C4-2B (cell line): ENCODE measurements at regions not wholly inside any gene's neighbourhood (a gene's known extent, or its start where the extent isn't known, plus 50 kb on each side); places are given as distances from the start of the nearest gene placed in this dataset.

Source experiments
- ZFX ChIP-seq: fragments of 450-650 bp; IDR thresholded peaks from 2 replicates; pipeline ENCODE4 v1.6.1; 2017
- TF ChIP-seq, protein P1 (sequence below): fragments of 450-650 bp; conservative IDR thresholded peaks from 2 replicates; pipeline ENCODE4 v1.5.1; 2017; ENCODE audit warnings: mild to moderate bottlenecking

- TF ChIP-seq, protein P1, sequence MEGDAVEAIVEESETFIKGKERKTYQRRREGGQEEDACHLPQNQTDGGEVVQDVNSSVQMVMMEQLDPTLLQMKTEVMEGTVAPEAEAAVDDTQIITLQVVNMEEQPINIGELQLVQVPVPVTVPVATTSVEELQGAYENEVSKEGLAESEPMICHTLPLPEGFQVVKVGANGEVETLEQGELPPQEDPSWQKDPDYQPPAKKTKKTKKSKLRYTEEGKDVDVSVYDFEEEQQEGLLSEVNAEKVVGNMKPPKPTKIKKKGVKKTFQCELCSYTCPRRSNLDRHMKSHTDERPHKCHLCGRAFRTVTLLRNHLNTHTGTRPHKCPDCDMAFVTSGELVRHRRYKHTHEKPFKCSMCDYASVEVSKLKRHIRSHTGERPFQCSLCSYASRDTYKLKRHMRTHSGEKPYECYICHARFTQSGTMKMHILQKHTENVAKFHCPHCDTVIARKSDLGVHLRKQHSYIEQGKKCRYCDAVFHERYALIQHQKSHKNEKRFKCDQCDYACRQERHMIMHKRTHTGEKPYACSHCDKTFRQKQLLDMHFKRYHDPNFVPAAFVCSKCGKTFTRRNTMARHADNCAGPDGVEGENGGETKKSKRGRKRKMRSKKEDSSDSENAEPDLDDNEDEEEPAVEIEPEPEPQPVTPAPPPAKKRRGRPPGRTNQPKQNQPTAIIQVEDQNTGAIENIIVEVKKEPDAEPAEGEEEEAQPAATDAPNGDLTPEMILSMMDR, result no peak
- TF ChIP-seq ZFX, result no peak
Measured at GRCh38 chr13:73844986-73845385, 289.2 kb downstream of the KLF12 start.
